Daoy (cell line): ENCODE measurements at regions not wholly inside any gene's neighbourhood (a gene's known extent, or its start where the extent isn't known, plus 50 kb on each side); places are given as distances from the start of the nearest gene placed in this dataset.
"Not testable (repeated sequence)": the region's sequence is repeated elsewhere in the genome, so short reads cannot be mapped to it uniquely, and the experiment has no call there.

Source experiments
- DNase-seq: peaks from one replicate; pipeline ENCODE4 v3.0.0-alpha.2; 2015; ENCODE audit warnings: low read depth

DNA sequence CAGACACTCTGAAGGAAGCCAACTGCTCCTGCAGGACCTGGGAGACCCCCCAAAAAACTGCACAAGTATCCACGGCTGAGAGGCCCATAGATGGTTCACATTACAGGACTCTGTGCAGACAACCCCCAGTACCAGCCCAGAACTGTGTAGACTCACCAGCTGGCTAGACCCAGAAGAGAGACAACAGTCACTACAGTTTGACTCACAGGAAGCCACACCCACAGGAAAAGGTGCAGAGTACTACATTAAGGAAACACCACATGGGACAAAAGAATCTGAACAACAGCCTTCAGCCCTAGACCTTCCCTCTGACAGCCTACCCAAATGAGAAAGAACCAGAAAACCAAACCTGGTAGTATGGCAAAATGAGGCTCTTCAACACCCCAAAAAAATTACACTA, 281.2 kb upstream of the RGMB start:
- DNase-seq: peak; percentile 25

DNA sequence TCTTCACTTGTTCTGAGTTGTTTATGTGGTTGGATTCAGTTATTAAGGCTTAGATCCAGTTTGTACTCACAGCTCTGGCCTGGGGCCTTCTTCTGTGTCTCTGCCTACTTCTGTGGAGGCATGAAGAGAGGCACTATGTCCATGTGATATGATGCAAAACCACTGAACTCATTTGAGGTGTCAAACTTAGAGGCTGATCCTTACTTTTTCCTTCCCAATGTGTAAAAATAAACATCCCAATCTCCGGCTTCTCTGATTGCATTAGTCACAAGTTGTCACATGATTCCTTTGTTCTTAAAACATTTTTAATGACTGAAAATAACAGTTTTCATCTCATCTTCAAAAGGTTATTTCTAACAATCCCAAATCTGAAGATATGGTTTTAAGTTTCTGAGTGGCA, 276.0 kb upstream of the RGMB start:
- DNase-seq: no peak

DNA sequence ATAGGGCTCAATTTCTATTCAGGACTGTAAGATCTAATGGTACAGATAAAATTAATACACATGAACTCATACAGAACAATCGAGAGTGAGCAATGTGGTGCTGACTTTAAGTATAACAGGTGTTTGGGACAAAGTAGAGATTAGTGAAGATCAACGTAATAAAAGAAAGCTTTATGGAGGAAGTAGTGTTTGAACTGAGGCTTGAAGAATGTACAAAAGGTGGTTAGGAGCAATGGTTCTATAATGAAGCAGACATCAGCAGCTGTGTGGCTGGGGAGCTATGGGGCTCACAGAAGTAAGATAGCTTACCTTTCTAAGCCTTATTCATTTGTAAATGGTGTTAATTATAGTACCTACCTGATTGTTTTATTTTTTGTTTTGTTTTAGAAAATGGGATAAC, 275.4 kb upstream of the RGMB start:
- no peak for DNase-seq

DNA sequence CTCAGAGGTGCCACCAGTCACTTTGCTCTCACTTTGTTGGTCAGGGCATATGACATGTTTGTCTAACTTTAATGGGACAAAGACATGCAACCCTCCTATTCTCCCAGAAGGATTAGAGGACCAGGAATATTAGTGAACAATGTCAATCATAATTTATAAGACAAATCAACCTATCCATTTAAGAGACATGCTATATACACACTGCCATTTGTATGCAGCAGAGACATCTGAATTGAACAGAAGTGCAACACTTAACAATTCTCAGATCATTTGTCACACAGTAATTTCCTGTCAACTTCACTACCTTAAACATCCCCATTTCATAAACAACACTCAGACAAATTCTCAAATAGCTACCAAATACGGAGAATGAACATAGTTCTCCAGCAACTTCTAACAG, 273.6 kb upstream of the RGMB start:
- no peak for DNase-seq

DNA sequence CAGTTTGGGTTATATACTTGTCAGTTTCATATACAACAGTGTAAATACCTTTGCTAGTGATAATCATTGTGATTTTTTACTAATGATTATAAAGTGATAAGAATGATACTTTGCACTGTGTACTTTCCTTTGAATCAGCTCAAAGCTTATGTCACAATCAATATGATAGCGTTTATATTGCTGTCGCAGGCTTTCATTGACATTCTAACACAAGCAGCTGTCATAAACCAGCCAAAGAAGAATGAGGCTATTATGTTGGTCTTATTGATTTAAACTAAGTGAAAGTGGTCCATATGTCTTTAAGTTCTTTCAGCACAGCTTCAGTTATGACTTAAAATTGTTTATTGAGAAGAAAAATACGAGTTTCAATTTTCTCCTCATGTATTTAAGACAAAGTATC, 272.7 kb upstream of the RGMB start:
- no peak for DNase-seq

DNA sequence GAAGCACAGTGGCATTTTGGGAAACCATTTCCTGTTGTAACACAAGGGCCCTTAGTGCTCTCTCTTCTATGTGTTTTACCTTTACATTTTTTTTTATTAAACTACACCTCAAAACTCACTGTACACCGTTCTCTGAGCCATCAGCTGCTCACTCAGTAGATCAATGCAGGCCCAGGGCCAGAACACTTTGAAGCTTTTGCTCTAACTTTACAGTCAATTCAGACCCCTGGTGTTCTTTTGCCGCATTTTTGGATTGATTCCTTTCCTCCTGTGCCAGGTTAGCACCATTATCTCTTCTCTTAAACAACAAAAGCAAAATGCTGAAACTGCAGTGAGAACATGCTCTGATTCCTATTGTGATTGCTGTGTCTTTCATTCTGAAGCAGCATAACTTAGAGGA, 269.8 kb upstream of the RGMB start:
- no peak for DNase-seq

DNA sequence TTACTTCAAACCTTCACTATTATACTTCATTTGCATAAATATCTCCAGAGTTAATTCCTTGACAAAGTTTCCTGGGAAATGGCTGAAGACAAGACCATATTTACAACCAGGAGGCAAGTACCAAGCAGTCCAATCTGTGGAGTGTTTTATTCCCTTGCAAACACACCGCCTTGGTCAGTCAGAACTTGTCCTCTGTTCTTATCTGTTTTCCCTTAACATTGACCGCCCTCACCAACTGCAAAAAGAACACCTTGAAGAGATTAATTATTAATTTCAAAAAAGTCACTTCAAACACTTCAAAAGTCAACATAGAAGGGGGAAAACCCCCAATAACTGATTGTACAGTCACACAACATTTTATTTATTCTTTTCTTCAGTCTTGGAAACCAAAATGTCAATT, 269.0 kb upstream of the RGMB start:
- DNase-seq: no peak

DNA sequence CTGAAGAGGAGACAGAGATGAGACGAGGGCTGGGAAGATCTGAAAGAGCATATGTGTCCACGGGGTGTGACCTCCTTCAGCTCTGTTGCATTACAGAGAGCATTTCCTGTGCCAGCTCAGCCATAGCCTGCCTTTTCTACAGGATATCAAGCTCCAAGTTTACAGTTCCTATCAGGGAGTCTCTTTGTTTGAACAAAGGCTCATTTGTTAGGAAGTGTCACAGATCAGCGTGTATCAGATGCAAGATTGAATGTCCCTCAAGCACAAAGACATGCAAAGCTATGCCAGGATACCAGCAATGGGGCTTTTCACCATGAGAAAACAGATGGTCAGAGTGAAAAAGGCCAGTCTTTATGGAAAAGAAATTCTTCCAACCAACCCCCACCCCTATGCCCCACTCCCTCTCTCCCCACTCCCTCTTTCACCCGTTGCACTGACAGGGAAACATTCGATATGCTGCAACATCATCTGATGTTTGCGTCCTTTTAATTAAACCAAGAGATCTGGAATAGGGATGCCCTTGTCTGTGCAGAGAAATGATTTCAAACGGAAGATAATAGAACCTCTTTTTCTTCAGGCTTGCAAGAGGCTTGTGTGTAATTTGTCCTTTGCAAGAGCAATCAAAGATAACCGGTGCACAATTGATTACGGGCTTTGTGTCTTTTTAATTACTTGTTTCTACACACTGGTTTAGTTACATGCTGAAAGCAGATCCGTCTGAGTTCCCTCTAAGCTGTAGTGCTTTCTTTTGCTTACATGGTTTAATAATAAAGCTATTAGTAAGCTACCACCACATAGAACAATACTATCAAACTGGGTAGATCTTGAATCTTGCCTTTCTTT, 263.1 kb upstream of the RGMB start:
- DNase-seq: peak; percentile 21

DNA sequence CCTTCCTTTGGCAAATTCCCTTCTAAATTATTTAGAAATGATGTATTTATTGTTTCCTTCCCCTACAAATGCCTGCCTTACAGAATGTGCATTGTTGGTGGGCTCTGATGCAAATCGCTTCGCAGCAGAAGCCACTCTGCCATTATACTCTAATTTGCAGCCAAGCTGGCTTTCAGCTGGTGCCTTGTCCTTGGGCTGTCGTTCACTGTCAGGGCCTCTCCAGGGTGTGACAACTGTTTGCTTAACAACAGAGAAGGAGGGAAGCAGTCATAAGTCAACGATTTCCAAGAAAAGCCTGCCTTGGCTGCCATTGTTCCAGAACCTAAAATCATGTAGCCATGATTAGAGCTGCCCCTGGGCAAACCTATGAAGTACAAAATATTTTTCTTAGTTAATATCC, 260.1 kb upstream of the RGMB start:
- DNase-seq: no peak

DNA sequence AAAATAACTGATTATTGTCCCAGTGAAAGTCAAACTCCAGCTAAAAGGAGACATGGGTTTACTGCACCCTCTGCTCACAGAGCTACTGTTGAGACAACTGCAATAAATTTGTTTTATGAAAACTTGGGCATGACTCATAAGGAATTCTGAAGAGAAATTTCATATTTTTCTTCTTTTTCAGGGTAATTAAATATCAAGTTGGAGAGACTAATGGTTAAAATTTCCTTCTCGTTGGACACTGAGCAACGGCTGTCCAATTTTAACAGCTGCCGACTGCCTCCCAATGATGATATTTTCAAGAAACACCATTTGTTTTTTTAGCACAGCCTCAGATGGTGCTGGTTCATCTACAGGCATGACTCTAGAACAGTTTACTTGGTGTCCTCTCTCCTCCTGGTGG, 259.2 kb upstream of the RGMB start:
- DNase-seq: no peak

DNA sequence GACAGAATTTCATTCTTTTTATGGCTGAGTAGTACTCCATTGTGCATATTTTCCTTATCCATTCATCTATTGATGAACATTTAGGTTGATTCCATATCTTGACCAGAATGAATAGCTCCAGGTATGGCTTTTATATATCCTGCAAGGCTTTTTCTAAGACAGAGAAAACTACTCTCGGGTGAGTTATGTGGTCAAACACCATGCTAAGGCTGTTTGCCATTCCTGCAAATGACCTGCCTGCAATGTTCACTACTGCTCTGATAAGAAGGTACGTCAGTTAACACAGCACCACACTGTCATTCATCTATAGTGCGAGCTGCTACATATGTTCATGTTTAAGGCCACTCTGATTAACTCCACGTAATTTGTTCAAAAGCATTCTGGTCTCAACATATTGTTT, 256.8 kb upstream of the RGMB start:
- DNase-seq: no peak

DNA sequence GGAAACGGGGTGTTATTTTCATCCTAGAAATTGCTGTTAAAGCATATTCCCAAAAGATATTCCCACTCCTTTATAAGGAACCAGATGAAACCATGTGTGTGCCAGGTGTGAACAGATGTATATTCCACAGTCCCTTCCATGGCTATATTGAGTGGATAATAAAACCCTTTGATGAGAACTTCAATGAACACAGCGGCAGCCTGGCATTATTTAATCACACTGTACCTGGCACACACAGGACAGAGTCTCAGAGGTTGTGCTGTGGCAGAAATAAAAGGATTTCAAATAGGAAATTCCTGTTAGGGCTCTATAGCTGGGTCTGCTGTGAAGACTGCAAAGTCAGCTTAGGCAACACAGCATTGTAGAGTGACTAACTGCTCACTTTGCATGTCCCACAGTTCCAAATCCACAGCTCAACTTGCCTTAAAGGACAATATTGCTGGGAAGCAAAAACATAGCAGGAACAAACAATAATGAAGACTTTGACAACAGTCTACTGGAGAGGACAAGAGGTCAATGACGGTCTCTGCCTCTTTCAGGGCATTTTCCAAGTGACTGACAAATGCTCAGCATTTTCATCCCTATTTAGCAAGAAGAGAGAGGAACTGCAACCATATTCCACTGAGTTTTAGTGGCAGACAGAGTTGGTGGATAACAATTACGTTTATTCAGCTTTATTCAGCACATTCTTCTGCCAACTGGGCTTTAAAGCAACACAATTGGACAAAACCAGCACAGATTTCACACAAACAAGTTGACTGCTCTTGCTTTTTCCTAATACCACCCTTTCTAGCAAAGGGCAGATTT, 255.7 kb upstream of the RGMB start:
- DNase-seq: no peak

DNA sequence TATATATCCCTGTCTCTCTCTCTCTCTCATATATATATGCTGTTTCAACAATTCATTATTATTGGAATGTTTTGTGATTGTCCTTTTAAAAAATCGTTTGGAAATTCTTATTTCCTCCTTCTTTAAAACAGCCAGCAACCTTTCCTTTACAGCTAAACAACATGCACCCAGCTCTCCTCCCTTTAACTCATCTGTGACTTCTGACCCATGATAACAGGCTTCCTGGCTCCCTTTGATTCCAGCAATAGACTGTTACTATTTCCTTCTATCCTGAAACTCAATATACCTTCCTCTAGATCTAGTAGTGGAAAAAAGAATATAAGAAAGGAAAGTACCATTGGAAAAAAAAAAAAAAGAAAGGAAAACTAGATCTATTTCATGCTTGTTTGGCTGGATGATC, 254.7 kb upstream of the RGMB start:
- no peak for DNase-seq

DNA sequence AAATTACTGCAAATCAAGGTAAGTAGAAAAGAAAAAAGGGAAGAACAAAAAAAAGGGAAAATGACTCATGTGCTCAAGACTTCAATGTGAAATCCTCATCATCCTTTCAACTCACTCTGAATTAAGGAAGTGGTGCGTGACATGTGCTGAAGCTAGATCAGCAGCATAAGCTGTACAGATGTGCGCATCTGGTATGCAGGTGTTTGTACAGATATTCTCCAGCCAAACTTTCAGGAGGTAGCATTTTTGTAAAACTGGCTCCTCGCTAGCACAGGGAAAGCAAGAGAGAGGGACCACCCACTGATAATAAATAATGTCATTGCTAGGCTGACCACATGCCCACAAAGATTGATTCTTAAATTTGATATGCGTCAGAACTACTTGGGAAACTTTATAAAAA, 253.9 kb upstream of the RGMB start:
- no peak for DNase-seq

DNA sequence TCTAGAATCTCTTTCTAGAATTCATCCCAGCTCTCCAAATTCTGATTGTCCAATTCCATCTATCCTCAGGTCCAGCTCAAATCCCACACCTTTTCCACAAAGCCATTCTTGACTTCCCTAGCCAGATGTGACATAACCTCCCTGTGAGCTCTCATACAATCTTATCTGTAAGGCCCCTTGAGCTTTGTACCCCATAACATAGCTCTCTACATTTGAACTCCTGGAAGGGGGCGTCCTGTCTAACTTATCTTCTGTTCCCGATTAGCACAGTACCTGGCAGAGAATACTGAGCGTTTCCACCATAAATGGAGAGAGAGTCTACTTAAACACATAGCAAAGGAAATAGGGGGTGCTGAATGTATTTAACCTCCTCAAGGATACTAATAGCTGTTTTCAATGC, 251.6 kb upstream of the RGMB start:
- no peak for DNase-seq

DNA sequence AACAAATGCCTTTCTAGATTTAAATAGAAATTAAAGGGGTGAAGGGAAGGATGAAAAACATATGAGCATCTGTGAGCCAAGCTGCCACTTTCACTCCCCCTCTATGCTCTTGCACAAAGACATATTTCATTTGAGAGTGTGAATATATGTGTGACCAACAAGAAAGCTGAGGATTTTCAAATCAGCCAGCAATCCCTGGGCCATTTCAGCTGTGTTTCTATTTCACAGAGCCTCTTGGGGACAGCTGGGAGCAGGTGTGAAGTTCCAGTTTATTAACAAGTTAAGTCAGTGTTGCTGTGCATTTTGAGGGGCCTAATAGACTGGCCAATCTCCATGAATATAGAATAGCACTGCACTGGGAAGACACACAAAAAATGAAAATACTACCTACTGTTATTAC, 248.7 kb upstream of the RGMB start:
- DNase-seq: no peak

DNA sequence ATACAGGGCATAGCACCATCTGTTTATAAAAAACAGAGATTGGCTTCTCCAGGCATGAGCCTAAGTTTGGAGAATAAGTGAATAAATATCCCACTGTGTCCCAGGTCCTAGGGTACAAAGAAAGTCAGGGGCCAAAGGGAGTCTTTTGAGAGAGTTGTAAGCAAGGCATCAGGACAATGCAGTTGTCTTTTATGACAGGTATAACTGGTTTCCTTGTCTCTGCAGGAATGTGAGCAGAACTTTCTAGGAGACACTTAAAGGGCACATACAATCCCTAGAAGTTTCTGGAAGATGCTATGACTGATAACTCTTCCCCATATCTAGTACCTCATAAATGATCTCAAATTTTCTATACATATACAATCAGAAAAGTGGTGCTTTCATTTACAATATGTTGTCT, 245.6 kb upstream of the RGMB start:
- DNase-seq: no peak

DNA sequence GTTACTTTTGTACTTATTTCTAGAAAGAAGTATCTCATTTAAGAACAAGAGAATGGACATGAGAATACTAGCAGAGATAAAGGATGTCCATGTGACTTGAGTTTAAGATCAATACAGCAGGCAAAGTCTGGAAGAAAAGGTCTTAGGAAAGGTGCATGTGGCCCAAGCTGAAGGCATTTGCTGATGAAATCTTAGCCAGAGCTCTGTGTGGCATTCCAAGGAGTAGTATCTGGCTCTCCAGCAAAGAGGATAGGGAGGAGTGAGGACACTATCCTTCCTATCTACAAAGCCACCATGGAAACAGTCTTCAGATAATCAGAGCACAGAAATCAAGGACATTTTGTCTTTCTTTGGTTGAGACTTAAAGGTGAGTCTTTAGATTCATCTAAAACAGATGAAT, 244.1 kb upstream of the RGMB start:
- DNase-seq: no peak

DNA sequence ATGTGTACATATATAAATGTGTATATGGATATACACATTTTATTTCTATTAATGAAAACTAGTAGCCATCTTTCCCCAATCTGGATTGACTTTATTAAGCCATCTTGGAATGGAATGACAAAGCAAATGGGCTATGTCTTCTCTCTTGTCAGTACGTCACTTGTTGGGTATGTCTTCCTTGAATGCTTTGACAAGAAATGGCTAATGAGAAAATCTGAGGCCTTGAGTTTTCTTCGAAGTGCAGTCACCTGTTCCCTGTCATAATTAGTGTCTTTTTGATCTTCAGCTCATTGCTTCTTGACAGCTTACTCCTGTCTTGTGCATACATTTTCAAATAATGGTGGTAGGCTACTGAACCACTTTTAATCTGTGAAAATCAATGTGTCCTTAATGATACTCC, 243.2 kb upstream of the RGMB start:
- no peak for DNase-seq

DNA sequence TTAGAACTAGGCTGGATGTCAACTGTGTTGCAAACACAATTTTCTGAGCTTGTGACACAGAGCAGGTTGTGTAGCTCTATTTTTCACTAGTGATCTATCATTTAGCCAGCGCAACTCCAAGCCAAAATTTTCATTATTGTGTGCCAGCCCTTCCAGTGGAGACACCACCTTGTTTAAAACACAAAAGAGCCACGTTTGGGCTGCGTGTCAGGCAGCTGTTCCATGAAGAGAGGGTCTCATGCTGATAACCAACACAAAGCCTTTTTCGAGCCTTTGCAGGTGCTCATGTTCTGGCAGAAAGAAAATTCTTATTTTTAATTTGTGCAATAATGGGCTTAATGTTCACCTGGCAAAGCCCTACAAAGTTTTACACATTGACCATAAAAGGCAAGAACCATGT, 237.6 kb upstream of the RGMB start:
- DNase-seq: no peak

DNA sequence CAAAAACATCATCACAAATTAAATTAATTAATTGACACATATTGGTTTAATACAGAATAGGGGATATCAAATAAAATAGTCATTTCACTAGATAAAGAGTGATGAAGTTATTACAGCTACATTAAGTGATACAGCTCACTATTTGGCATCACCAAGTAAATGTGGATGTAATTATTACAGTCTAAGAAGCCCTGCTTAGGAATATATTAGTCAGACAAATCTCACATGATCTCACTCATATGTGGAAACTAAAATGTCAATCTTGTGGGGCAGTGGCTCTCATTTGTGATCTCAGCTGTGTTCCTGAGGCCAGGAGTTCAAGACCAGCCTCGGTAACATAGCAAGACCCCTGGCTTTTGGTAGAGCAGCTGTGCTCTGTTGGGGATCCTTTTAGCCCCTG, 233.4 kb upstream of the RGMB start:
- no peak for DNase-seq

DNA sequence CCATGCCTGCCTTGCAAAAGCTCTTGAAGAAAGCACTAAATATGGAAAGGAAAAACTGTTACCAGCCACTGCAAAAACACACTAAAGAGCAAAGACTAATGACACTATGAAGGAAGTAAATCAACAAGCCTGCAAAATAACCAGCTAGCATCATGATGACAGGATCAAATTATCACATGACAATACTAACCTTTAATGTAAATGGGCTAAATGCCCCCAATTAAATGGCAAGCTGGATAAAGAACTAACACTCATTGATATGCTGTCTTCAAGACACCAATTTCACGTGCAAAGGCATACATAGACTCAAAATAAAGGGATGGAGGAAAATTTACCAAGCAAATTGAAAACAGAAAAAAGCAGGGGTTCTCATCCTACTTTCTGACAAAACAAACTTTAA, 231.8 kb upstream of the RGMB start:
- no peak for DNase-seq

DNA sequence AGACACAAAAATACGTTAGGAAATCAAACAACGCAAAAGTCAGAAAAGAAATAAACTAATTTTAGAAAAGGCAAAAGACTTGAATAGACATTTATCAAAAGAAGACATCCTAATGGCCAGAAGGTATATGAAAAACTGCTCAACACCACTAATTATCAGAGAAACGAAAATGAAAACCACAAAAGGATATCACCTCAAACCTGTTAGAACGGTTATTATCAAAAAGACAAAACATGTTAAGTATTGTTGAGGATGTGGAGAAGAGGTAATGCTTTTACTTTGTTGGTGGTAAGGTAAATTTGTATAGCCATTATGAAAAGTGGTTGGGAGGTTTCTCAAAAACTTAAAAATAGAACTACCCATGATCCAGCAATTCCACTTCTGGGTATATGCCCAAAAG, 230.0 kb upstream of the RGMB start:
- no peak for DNase-seq

DNA sequence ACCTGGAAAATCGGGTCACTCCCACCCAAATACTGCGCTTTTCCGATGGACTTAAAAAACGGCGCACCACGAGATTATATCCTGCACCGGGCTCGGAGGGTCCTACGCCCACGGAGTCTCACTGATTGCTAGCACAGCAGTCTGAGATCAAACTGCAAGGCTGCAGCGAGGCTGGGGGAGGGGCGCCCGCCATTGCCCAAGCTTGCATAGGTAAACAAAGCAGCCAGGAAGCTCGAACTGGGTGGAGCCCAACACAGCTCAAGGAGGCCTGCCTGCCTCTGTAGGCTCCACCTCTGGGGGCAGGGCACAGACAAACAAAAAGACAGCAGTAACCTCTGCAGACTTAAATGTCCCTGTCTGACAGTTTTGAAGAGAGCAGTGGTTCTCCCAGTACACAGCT, 226.5 kb upstream of the RGMB start:
- not testable (repeated sequence) for DNase-seq
